H9 (cell line): ENCODE measurements at regions not wholly inside any gene's neighbourhood (a gene's known extent, or its start where the extent isn't known, plus 50 kb on each side); places are given as distances from the start of the nearest gene placed in this dataset.

Experiments
- DNase-seq: peaks from one replicate; pipeline ENCODE4 v3.0.0-alpha.2; 2017
- H2AFZ ChIP-seq: one replicate; pipeline ENCODE4 v1.6.1; 2013; ENCODE audit warnings: mild to moderate bottlenecking, low read length, control low read depth, moderate library complexity
- H2AK5ac ChIP-seq: 2 replicates; pipeline ENCODE4 v1.6.1; 2013; ENCODE audit warnings: low read length, control low read depth, mixed read lengths; ENCODE audit not compliant: insufficient read length
- H2BK120ac ChIP-seq: one replicate; pipeline ENCODE4 v1.6.1; 2013; ENCODE audit warnings: low read depth, mild to moderate bottlenecking, low read length, control low read depth, inconsistent platforms; ENCODE audit not compliant: poor library complexity, severe bottlenecking
- H2BK12ac ChIP-seq: 2 replicates; pipeline ENCODE4 v1.6.1; 2013; ENCODE audit warnings: low read length, control low read depth, mixed read lengths, low read depth; ENCODE audit not compliant: insufficient read length
- H2BK15ac ChIP-seq: 2 replicates; pipeline ENCODE4 v1.6.1; 2013; ENCODE audit warnings: low read depth, low read length, control low read depth
- H2BK20ac ChIP-seq: one replicate; pipeline ENCODE4 v1.6.1; 2013; ENCODE audit warnings: low read depth, mild to moderate bottlenecking, low read length, control low read depth, inconsistent platforms; ENCODE audit not compliant: poor library complexity, severe bottlenecking
- H2BK5ac ChIP-seq: 2 replicates; pipeline ENCODE4 v1.6.1; 2013; ENCODE audit warnings: low read length, control low read depth, mixed read lengths; ENCODE audit not compliant: insufficient read length
- H3K14ac ChIP-seq: 2 replicates; pipeline ENCODE4 v1.6.1; 2013; ENCODE audit warnings: low read length, control low read depth; ENCODE audit not compliant: insufficient read depth
- H3K18ac ChIP-seq: 2 replicates; pipeline ENCODE4 v1.6.1; 2013; ENCODE audit warnings: low read depth, mild to moderate bottlenecking, mixed read lengths, low read length, control low read depth; ENCODE audit not compliant: insufficient read length
- H3K23ac ChIP-seq: 2 replicates; pipeline ENCODE4 v1.6.1; 2013; ENCODE audit warnings: low read length, control low read depth, mixed read lengths, low read depth; ENCODE audit not compliant: insufficient read length
- H3K23me2 ChIP-seq: 2 replicates; pipeline ENCODE4 v1.6.1; 2013; ENCODE audit warnings: low read depth, mild to moderate bottlenecking, mixed read lengths, low read length, control low read depth; ENCODE audit not compliant: insufficient read length, poor library complexity, severe bottlenecking
- H3K27ac ChIP-seq: 2 replicates; pipeline ENCODE4 v1.5.1; 2013; ENCODE audit warnings: low read length, control low read depth, mixed read lengths, low read depth; ENCODE audit not compliant: insufficient read length
- H3K27me3 ChIP-seq: 2 replicates; pipeline ENCODE4 v1.6.1; 2013; ENCODE audit warnings: low read length, control low read depth, inconsistent platforms; ENCODE audit not compliant: insufficient read depth
- H3K4ac ChIP-seq: 2 replicates; pipeline ENCODE4 v1.6.1; 2013; ENCODE audit warnings: low read depth, mild to moderate bottlenecking, control low read depth, inconsistent platforms, low read length, moderate library complexity
- H3K4me1 ChIP-seq: 2 replicates; pipeline ENCODE4 v1.6.1; 2013; ENCODE audit warnings: low read length, control low read depth, inconsistent platforms; ENCODE audit not compliant: insufficient read depth
- H3K4me2 ChIP-seq: 2 replicates; pipeline ENCODE4 v1.6.1; 2013; ENCODE audit warnings: low read length, control low read depth, mixed read lengths; ENCODE audit not compliant: insufficient read length, insufficient read depth
- H3K56ac ChIP-seq: 2 replicates; pipeline ENCODE4 v1.6.1; 2013; ENCODE audit warnings: low read depth, mild to moderate bottlenecking, mixed read lengths, low read length, control low read depth; ENCODE audit not compliant: insufficient read length
- H3K79me1 ChIP-seq: 2 replicates; pipeline ENCODE4 v1.6.1; 2013; ENCODE audit warnings: low read depth, mild to moderate bottlenecking, moderate library complexity, low read length, control low read depth, inconsistent platforms; ENCODE audit not compliant: insufficient read depth, poor library complexity, severe bottlenecking
- H3K79me2 ChIP-seq: 2 replicates; pipeline ENCODE4 v1.6.1; 2013; ENCODE audit warnings: low read length, control low read depth, inconsistent platforms; ENCODE audit not compliant: insufficient read depth
- H3K9ac ChIP-seq: 2 replicates; pipeline ENCODE4 v1.6.1; 2013; ENCODE audit warnings: low read length, control low read depth, mixed read lengths; ENCODE audit not compliant: insufficient read length; ENCODE audit errors: extremely low read depth
- H3K9me3 ChIP-seq: one replicate; pipeline ENCODE4 v1.6.1; 2013; ENCODE audit warnings: low read depth, low read length, inconsistent platforms; ENCODE audit not compliant: control insufficient read depth
- H3T11ph ChIP-seq: one replicate; pipeline ENCODE4 v1.6.1; 2013; ENCODE audit warnings: mild to moderate bottlenecking, low read length, control low read depth, inconsistent platforms
- H4K20me1 ChIP-seq: one replicate; pipeline ENCODE4 v1.6.1; 2013; ENCODE audit not compliant: control insufficient read depth, insufficient read length, insufficient read depth
- H4K5ac ChIP-seq: 2 replicates; pipeline ENCODE4 v1.6.1; 2013; ENCODE audit warnings: low read depth, mild to moderate bottlenecking, mixed read lengths, low read length, control low read depth; ENCODE audit not compliant: insufficient read length
- H4K8ac ChIP-seq: replicated peaks from 2 replicates; pipeline ENCODE4 v1.6.1; 2013; ENCODE audit warnings: low read length, control low read depth, mixed read lengths, low read depth; ENCODE audit not compliant: insufficient read length
- H4K91ac ChIP-seq: 2 replicates; pipeline ENCODE4 v1.6.1; 2013; ENCODE audit warnings: low read depth, mild to moderate bottlenecking, moderate library complexity, mixed read lengths, low read length, control low read depth; ENCODE audit not compliant: insufficient read length
- H3K27ac Mint-ChIP-seq, 3 experiments: 2 replicates in 2 of 3; 3 replicates in 1 of 3; pipeline ENCODE4 v1.8.0; 2020 to 2021; ENCODE audit warnings: mixed read lengths in 3 of 3, mild to moderate bottlenecking in 1 of 3, moderate library complexity in 1 of 3
- H3K27me3 Mint-ChIP-seq: 2 replicates; pipeline ENCODE4 v1.8.0; 2021; ENCODE audit warnings: low read depth, mild to moderate bottlenecking, moderate library complexity, mixed read lengths
- H3K36me3 Mint-ChIP-seq, 3 experiments: 2 replicates in 2 of 3; 3 replicates in 1 of 3; pipeline ENCODE4 v1.8.0; 2020 to 2021; ENCODE audit warnings: low read depth in 3 of 3, mixed read lengths in 3 of 3; ENCODE audit not compliant: insufficient read depth in 1 of 3
- H3K4me1 Mint-ChIP-seq, 2 experiments: 2 replicates each; pipeline ENCODE4 v1.8.0; 2020; ENCODE audit warnings: mixed read lengths in 2 of 2
- H3K4me3 Mint-ChIP-seq, 2 experiments: 2 replicates in 1 of 2; 3 replicates in 1 of 2; pipeline ENCODE4 v1.8.0; 2020 to 2021; ENCODE audit warnings: mild to moderate bottlenecking in 2 of 2, mixed read lengths in 2 of 2, moderate library complexity in 1 of 2
- H3K9me3 Mint-ChIP-seq, 2 experiments: 2 replicates in 1 of 2; 3 replicates in 1 of 2; pipeline ENCODE4 v1.8.0; 2020; ENCODE audit warnings: mild to moderate bottlenecking in 2 of 2, mixed read lengths in 2 of 2, moderate library complexity in 1 of 2
- WGBS: extraction: QIAGEN DNeasy Blood & Tissue Kit; methylation state at CpG from one replicate; pipeline ENCODE4 v1.1.7; 2013; ENCODE audit warnings: missing lambda C conversion rate, low lambda C conversion rate, mixed read lengths; ENCODE audit not compliant: insufficient read length; ENCODE audit errors: extremely low coverage; 5-methylcytosine and 5-hydroxymethylcytosine counted together
- TF ChIP-seq, protein P1 (sequence below): fragments of 200-600 bp; sonication (generic); conservative IDR thresholded peaks from 3 replicates; pipeline ENCODE4 v1.8.0; 2021; ENCODE audit warnings: antibody characterized with exemption, mild to moderate bottlenecking

DNA sequence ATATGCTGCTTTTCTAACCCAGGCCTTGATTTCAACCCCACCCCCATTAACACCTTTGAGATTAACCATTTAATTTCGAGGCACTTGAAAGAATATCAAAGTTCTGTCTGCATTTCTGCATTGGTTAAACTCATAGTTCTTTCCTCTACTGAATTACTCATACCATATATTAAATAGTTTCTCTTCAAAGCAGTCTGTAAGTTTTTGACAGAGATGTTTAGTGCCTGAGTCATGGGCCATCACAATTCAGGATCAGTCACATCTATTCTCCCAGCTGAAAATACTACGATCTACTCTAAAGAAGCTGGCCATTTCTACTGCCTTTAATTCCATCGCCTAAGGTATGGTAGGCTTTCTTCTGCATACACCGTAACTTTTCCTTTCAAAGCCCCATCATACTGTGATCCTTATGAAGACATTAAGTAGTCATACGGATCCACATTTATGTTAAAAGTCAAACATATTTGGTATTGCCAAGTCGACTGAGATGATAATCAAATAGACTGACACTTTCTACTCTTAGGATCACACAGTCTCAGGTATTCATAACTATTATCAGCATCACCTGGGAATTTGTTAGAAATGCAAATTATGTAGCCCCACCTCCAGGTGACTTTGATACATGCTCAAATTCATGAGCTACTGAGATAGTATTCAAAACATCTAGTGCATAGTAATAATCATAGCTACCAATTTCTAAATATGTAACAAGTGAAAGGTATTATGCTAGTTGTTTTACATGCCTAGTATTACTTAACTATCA is 489.4 kb upstream of the IL12A start:
- TF ChIP-seq, protein P1, sequence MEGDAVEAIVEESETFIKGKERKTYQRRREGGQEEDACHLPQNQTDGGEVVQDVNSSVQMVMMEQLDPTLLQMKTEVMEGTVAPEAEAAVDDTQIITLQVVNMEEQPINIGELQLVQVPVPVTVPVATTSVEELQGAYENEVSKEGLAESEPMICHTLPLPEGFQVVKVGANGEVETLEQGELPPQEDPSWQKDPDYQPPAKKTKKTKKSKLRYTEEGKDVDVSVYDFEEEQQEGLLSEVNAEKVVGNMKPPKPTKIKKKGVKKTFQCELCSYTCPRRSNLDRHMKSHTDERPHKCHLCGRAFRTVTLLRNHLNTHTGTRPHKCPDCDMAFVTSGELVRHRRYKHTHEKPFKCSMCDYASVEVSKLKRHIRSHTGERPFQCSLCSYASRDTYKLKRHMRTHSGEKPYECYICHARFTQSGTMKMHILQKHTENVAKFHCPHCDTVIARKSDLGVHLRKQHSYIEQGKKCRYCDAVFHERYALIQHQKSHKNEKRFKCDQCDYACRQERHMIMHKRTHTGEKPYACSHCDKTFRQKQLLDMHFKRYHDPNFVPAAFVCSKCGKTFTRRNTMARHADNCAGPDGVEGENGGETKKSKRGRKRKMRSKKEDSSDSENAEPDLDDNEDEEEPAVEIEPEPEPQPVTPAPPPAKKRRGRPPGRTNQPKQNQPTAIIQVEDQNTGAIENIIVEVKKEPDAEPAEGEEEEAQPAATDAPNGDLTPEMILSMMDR: no peak
- H3K9me3 Mint-ChIP-seq: no peaks in the 10 kb centered on the region
- Histone ChIP-seq H3K27ac (no peak overlapping the region), H3K27me3 (no peaks in the 10 kb centered on the region), H4K91ac (no peak overlapping the region), H3K79me1 (no peaks in the 10 kb centered on the region), H4K8ac (no peak overlapping the region), H2BK12ac (no peak overlapping the region), H2BK120ac (no peak overlapping the region), H3K9ac (no peak overlapping the region), H2BK20ac (no peak overlapping the region), H3K4me2 (no peak overlapping the region), H2BK15ac (no peak overlapping the region), H3K18ac (no peak overlapping the region), H3K9me3 (no peaks in the 10 kb centered on the region), H3K79me2 (no peaks in the 10 kb centered on the region), H4K20me1 (no peaks in the 10 kb centered on the region), H3K56ac (no peak overlapping the region), H3T11ph (no peak overlapping the region), H3K4me1 (no peaks in the 10 kb centered on the region), H2BK5ac (no peak overlapping the region), H2AFZ (no peak overlapping the region), H3K23me2 (no peaks in the 10 kb centered on the region), H3K23ac (no peak overlapping the region), H3K4ac (no peak overlapping the region), H3K14ac (no peak overlapping the region), H4K5ac (no peak overlapping the region), H2AK5ac (no peak overlapping the region)
- no peak overlapping the region for H3K4me3 Mint-ChIP-seq
- no peak for DNase-seq
- no peak overlapping the region for H3K27ac Mint-ChIP-seq
- no peaks in the 10 kb centered on the region for H3K4me1 Mint-ChIP-seq
- H3K36me3 Mint-ChIP-seq: no peaks in the 10 kb centered on the region; a peak in 1 of 7 replicates
- H3K27me3 Mint-ChIP-seq: no peaks in the 10 kb centered on the region; the same call in none of the 2 replicates
- no CpG with 5 or more reads among the region's 6 CpGs for WGBS
